HG02885 (cell line): ENCODE measurements at regions not wholly inside any gene's neighbourhood (a gene's known extent, or its start where the extent isn't known, plus 50 kb on each side); places are given as distances from the start of the nearest gene placed in this dataset.

ENCODE experiments used
- ATAC-seq: cut with Tn5 transposase; IDR thresholded peaks from one replicate; pipeline ENCODE4 v1.9.1; 2021; ENCODE audit warnings: mild to moderate bottlenecking; ENCODE audit not compliant: unreplicated experiment, poor library complexity

DNA sequence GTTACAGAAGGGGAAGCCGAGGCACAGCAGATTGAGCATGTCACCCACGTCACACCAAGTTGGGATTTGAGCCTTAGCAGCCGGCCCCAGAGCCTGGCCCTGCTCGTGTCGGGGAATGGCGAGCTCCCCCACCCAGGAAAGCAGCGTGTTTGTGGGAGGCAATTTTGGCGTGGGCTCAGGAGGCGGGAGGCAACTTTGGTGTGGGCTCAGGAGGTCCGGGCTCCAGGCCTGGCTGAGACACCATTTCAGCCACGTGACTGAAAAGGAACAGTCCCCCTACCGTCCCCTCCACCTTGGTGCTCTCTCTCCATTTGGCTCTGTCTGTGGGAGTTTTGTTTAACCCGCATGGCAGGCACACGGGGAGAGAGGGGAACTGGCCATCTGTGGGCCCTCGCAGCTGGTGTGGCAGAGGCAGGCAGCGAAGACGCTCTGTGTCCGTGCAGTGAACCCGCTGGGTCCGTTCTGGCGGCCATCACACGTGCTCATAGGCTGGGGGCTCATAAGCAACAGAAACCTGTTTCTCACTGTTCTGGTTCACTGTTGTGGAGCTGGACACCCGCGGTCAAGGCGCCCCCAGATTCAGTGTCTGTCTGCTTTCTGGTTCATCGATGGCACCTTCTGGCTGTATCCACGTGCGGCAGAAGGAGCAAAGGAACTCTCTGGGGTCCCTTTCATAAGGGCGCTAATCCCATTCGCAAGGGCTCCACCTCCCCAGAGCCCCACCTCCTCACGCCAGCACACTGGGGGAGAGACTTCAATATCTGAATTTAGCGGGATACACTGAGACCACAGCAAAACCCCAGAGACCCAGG, 110.2 kb downstream of the CRYAA start:
- ATAC-seq = no peak

DNA sequence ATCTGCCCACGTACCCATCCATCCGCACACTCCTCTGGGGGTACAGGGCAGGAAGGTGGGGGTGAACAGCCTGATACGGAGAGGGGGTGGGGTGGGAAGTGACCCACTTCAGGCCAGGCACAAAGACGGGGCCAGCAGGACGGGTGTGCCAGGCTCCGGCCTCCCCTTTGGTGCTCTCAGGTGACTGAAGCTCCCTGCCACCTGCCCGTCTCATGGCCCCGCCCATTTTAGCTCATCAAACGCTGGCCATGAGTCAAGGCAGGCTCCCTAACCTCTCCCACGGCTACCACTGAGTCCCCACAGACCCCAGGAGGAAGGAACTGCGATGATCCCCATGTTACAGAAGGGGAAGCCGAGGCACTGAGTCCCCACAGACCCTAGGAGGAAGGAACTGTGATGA, 109.6 kb downstream of the CRYAA start:
- no peak for ATAC-seq

DNA sequence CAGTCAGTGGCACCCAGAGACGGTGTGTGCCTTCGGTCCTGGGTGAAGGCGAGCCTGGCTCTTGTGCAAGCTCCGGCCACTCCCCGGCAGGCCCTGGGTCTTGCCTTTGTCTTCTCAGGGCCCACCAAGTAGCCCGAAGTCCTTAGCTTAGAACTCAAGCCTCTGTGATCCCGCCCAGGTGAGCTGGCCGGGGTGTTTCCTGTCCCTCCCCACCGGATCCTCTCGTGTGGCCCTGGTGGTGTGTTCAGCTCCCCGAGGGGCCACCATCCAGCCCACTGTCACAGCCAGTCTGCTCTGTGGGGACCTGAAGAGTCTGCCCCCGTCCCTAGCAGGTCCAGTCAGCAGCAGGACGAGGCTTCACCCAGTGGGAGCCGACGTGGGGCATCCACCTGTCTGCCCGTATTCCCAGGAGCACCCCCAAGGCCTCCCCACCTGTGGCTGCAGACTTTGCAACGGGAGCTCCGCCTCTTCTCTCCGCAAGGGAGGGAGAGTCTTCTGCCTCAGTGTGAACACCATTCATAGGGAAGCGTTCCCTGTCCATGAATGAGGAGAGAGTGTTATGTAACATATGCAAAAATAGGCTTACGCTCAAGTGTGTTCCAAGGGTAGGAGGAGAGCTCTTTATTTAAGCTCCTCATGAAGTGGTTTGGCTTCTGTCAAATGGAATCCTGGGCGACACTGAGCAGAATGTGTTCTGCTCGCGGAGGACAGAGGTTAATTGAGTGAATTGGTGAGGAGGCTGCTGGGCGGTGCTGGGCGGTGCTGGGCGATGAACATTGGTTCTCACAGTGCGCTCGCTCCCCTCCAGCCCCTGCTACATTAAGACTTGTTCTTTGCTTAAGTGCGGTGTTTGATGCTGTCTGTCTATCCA, 108.9 kb downstream of the CRYAA start:
- no peak for ATAC-seq

DNA sequence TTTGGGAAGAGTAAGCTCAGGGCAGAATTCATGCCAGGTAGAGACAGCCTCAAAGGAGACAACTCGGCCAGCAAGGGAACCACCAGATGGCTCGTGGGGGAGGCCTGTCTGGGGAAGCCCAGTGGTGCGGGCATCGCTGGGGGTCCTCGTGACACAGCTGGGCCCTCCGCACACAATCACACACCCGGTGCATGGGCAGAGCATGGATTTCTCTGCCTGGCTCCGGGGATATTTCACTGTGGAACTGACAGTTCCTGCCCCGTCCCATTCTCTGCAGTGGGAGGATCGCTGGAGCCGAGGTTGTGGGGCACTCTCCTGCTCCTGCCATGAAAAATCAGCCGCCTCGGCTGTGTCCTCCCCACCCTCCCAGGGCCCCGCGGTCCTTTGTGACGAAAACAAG, 108.0 kb downstream of the CRYAA start:
- ATAC-seq = no peak

DNA sequence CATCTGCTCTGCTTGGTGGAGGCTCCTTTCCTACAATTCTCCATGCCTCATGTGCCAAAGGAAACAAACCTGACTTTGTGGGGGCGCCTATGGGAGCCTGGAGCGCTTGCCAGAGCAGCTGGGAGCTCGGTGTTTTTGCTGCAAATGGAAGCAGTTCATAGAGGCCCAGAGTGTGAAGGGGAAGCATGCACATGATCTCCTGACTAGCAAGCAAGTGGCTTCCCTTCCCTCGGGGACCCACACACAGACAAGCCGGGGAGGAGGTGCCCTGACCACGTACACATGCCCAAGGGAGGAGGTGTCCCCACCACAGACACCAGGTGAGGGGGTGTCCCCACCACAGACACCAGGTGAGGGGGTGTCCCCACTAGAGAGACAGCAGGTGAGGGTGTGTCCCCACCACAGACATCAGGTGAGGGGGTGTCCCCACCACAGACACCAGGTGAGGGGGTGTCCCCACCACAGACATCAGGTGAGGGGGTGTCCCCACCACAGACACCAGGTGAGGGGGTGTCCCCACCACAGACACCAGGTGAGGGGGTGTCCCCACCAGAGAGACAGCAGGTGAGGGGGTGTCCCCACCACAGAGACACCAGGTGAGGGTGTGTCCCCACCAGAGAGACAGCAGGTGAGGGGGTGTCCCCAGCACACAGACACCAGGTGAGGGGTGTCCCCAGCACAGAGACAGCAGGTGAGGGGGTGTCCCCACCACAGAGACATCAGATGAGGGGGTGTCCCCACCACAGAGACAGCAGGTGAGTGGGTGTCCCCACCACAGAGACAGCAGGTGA, 106.8 kb downstream of the CRYAA start:
- ATAC-seq = no peak

DNA sequence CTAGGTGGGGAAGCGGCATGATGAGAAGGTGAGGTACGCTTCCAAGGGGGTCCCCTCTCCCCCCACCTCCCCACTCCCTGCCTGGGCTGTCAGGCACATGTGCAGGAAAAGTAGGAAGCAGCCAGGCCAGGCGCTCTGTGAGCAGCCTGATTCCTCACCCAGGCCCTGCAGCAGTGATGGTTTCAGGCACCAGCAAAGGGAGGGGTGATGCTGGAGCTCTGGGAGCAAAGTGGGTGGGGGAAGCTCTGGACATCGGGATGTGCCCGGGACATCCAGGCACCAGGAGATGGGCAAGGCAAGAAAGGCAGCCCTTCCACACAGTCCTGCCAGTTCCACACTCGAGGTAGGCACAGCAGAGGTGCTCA, 106.1 kb downstream of the CRYAA start:
- ATAC-seq = no peak

DNA sequence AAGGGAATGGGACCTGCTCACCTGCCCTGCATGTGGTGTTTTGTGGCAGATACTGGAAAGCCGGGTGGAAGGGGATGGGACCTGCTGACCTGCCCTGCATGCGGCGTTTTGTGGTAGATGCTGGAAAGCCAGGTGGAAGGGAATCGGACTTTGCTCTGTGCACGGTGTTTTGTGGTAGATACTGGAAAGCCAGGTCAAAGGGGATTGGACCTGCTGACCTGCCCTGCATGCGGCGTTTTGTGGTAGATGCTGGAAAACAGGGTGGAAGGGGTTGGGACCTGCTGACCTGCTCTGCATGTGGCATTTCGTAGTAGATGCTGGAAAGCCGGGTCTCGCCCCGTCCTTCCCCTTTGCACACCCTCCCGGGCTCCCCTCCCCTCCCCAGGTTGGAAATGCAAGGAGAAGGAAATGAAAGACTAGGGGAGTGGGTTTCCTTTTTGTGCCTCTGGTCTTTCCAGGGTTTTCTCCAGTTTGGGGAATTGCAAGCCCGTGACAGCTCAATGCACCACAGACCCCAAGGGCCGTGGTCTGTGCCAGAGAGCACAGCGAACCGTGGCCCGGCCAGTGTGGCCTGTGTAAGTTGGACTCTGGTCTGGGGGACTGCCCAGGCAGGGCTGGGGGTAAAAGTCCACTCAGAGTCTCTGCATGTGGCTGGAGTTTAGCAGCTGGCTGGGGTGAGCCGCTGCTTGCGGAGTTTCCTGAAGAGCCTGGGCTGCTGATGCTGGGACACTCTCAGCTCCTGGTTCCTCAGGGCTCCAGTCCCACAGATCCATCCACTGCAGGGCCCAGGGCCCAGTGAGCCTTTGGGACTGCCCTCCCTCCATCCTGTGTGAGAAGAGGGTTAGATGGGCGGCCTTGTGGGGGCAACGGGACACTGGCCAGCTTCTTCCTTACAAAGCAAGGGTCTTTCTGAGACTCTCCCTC, 105.5 kb downstream of the CRYAA start:
- no peak for ATAC-seq

DNA sequence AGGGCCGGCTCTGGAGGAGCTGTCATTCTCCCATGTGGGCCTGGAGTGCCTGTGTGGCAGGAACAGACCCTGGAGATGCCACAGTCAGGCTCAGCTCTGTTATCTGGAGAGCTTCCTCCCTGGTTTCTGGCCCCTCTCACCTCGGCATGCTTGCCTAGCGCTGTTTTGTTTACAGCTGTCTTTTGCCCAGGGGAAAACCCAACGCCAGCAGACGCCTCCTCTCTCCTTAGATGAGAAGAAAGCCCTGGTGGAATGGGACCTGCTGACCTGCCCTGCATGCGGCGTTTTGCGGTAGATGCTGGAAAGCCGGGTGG, 104.9 kb downstream of the CRYAA start:
- no peak for ATAC-seq

DNA sequence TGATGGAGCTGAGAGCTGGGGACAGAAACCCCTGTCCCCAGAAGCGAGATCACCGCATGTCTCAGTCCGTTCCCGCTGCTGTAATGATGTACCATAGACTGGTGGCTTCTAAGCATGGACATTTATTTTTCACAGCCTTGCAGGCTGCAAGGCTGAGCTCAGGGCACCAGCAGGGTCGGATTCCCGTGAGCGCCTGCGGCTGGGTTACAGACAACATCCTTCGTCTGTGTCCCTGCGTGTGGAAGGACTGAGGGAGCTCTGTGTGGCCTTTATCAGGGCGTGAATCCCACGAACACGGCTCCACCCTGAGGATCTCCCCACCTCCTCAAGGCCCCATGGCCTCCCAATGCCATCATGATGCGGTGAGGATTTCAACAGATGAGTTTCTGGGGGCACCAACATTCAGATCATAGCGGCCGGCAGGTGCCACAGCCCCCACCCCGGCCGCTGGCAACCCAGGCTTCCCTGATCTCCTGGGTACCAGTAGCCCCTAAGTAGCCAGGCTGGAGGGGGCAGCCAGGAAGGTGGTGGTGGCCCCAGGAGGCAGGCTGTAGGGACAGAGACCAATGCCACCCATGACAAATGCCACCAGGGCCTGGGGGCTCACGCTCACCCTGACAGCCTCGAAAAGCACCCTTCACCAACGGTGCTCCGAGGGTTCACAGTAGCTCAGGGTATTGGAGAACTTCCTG, 104.4 kb downstream of the CRYAA start:
- ATAC-seq = no peak

DNA sequence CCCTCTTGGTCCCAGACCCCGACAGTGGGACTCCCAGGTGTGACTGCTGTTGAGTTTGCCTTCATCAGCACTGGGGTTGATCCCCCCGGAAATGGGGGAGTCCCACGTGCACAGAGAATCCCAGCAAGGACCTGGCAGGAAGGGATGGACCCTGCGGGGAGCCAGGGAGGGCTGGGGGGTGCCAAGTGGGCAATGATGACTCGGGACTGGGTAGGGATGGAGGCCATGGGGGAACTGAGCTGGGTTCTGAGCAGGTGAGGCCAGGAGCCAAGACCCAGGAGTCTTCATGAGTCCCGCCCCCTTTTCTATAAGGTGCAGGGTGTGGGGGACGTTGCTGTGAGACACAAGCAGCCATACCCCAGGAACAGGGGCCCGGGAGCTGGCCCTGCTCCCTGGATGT, 103.8 kb downstream of the CRYAA start:
- ATAC-seq = no peak

DNA sequence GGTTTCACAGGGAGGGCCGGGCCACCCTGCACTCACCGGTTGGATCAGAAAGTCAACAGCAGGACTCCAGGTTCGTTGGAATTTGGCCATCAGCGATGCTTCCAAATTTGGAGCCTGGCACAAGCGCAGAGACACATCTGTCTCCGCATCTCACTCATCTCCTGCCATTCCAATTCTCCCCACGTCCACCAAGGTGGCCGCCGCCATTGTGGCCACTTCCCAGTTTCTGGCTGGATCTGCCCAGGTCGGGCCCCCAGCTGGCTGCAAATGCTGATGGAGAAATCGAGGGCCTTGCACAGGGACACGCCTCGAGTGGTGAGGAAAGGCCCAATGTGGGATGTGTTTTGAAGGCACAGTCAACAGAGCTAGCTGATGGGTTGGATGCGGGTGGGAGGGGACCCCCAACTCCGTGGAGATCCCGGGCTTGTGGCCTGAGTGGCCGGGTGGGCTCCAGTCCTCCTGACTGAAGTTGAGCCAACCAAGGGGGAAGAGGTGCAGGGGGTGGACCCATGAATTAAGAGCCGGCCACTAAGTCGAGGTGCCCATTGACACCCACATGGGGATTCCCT, 102.7 kb downstream of the CRYAA start:
- no peak for ATAC-seq

DNA sequence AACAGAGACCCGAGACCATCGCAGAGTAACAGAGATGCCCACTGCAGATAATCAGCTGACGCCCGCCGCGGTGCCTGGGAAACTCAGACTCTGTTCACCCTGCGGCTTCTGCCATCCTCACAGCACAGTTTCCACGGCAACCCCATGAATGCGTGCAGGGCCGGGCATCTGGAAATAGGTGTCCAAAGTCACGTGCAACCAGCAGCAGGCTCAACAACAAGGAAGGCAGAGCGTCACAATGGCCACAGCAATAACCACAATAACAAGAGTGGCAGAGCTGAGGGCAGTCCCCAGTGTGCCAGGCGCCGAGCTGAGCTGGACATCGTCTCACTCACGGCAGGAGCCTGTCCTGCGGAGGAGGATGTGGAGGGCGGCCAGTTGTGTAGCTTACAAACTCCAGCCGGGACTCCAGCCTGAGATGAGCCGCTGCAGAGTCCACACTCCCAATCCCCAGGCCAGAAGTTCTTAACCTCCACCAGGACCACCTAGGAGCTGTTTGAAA, 102.0 kb downstream of the CRYAA start:
- no peak for ATAC-seq

DNA sequence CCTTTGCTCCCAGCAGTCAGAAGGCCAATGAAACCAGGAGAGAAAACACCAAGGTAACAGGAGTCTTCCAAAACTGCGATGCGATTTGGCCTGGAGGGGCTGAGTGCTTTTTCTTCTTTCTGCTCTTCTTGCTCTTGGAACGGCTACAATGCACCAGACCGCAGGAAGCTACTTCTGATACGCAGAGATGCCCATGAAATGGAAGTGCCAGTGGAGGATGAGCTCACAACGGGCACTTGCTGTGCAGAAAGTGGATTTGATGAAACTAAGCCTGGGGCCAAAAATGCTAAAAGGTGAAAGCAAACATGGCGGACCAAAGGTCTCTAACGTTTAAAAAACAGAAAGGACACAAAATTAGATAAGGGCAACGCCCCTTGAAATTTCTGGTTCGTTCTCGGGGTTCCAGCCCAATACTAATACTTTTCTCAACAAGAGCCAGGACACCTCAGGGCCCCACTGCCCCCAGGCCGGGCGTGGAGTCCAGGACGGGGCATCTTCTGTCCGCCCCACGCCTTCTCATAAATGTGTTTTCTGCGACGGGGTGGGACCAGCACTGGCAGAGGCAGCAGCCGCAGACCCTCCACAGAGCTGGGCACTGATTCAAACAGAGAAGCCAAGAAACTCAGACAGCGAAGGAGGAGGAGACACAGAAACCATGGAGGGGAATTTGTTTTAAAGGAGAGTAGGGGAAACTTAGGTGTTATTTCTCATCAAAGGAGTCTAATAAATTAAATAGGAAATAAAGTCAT, 101.3 kb downstream of the CRYAA start:
- no peak for ATAC-seq

DNA sequence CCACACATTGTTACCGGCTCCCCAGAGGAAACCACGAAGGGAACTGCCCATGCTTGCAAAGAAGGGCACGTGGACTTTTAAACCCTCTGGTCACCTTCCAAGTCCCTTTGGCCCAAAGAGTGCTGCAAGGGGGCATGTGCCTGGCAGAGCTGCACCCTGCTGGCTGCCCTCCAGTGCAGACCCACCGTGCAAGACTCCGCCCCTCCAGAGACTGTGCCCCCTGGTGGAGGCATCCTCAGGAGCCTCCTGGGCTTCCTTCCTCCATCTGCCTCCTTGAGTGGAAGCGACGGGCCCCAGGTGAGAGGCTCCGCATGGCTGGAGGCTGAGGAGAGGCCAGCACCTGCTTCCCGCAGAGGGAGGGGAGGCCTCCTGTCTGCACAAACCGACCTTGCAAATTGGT, 100.6 kb downstream of the CRYAA start:
- no peak for ATAC-seq

DNA sequence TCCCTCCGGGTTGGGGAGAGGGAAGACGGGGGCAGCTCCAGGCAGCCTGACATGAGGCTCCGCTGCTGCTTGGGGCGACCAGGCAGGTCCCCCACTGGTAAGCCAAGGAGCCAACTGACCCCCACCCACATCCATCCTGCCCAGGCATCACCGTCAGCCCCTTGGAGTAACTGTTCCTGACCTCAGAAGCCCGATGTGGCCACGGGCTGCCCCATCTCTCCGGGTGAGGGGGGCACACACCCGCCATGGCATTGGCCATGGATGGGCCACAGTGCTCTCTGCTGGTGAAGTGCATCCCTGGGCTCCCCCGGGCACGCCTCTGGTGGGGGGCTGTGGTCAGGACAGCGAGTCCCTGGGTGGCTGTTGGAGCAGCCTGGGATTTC, 100.0 kb downstream of the CRYAA start:
- no peak for ATAC-seq

DNA sequence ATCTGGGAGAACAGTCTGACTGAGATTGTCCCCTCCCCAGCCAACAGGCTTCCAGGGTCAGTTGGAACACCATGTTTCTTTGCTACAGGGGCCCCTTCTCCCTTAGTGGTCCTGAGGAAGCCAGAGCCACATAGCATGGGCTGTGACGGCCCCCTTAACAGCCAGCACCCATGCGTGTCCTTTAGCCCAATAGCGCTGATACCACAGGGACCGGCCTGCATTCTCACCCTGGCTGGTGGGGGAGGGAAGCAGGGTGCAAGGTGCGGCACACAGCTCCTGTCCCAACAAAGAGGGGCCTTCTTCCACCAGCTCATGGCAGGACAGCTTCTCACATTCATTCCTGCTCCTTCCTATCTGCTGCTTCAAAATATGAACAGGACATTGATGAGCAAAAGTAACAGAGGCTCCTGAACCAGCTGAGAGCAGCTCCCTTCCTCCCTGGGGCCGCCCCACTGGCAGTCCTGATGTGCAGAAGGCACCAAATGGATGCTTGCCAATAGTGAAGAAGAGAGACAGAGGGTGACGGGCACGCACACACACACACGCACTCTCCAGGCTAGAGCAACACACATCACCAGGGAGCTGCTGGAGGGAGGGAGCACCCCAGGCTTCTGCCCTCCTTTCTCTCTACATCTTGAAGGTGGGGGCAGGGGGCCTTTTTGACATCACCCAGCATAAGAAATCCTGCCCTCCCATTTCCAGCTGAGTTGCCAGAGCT, 99.4 kb downstream of the CRYAA start:
- ATAC-seq = no peak

DNA sequence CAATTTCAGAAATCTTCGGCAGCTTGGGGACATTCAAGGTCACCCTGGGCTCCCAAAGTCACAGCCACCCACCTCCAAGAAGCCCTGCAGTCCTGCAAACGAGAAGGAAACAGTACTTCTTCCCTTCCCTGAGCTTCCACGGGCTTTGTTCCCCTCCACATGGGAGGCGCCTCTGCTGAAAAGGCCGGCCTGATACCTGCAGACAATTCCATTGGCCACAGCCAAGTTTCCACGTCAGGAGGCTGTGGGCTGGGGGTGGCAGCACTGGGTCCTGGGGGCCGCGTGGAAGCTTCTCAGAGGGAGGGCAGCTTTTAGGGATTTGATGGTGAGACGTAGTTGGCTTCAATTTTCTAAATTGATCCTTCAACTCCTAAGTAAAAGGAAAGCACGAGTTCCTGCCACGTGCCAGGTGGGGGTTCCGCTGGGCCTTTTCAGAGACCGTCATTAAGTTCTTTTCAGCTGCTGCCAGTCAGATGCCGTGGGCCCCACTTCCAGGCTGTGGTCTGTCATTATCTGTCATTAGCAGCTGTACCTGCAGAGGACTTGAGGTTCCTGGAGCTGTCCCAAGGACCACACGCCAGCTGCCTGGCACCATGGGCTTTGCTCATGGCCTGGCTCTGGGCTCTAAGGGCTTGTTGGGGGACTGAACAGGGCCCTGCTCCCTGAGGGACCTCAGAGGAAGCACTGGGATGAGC, 98.7 kb downstream of the CRYAA start:
- no peak for ATAC-seq
